Adrenal gland (tissue), 5 donors: ENCODE measurements at regions not wholly inside any gene's neighbourhood (a gene's known extent, or its start where the extent isn't known, plus 50 kb on each side); places are given as distances from the start of the nearest gene placed in this dataset.

Experiments used
- CTCF ChIP-seq, 6 experiments: fragments of 450-650 bp in 4 of 6; fragments of 200-600 bp in 2 of 6; sonication (generic) in 1 of 6; IDR thresholded peaks; 1 replicate in 5 of 6; 2 replicates in 1 of 6; pipeline versions ENCODE4 v1.5.1 to v1.8.0; 2016 to 2021; ENCODE audit warnings: antibody characterized with exemption in 6 of 6, mild to moderate bottlenecking in 2 of 6, moderate library complexity in 1 of 6
- POLR2A ChIP-seq, 2 donors: fragments of 450-650 bp; IDR thresholded peaks; one replicate each; pipeline ENCODE4 v1.6.1; 2017; ENCODE audit warnings: antibody characterized with exemption in 2 of 2, mild to moderate bottlenecking in 2 of 2, moderate library complexity in 1 of 2
- donor health status: DM: no; HTN: no; CAD: no.

- TF ChIP-seq CTCF (IDR thresholded peaks at IDR 0.05) (no peak), POLR2A (IDR thresholded peaks at IDR 0.05) (no peak)
Measured at GRCh38 chr14:100955201-100955600, 51.7 kb upstream of the RTL1 start.
